ENCODE measurements at regions not wholly inside any gene's neighbourhood (a gene's known extent, or its start where the extent isn't known, plus 50 kb on each side); places are given as distances from the start of the nearest gene placed in this dataset.

- H3K4me3 ChIP-seq, result no peak overlapping the region
- no peaks in the 10 kb centered on the region for H3K27me3 ChIP-seq
- no peak for DNase-seq (ENCODE audit: low read depth in 1 of 2, low spot score in 1 of 2)
- no peaks in the 10 kb centered on the region for H3K4me1 ChIP-seq (ENCODE audit: low read depth)
- H3K27ac ChIP-seq, result no peak overlapping the region
- TF ChIP-seq CTCF (IDR thresholded peaks at IDR 0.05; ENCODE audit: low read depth, low read length), result no peak
- no peaks in the 10 kb centered on the region for H3K9me3 ChIP-seq (ENCODE audit: low read depth)
- no peaks in the 10 kb centered on the region for H3K36me3 ChIP-seq
Observed at GRCh38 chr5:103889500-103890209, 327.1 kb upstream of the NUDT12 start.

GRCh38 chr5:103886826-103887225 is 324.2 kb upstream of the NUDT12 start:
- H3K4me3 ChIP-seq, result no peak overlapping the region
- H3K9me3 ChIP-seq (ENCODE audit: low read depth), result no peaks in the 10 kb centered on the region
- no peaks in the 10 kb centered on the region for H3K27me3 ChIP-seq
- TF ChIP-seq CTCF (IDR thresholded peaks at IDR 0.05; ENCODE audit: low read depth, low read length), result no peak
- no peak overlapping the region for H3K27ac ChIP-seq
- H3K36me3 ChIP-seq, result no peaks in the 10 kb centered on the region
- no peaks in the 10 kb centered on the region for H3K4me1 ChIP-seq (ENCODE audit: low read depth)
- no peak for DNase-seq (ENCODE audit: low read depth in 1 of 2, low spot score in 1 of 2)

GRCh38 chr5:103883143-103883542 is 320.6 kb upstream of the NUDT12 start:
- H3K27ac ChIP-seq, result no peak overlapping the region
- no peak overlapping the region for H3K4me3 ChIP-seq
- H3K4me1 ChIP-seq (ENCODE audit: low read depth), result no peaks in the 10 kb centered on the region
- DNase-seq (ENCODE audit: low read depth in 1 of 2, low spot score in 1 of 2), result no peak
- no peaks in the 10 kb centered on the region for H3K9me3 ChIP-seq (ENCODE audit: low read depth)
- no peaks in the 10 kb centered on the region for H3K36me3 ChIP-seq
- H3K27me3 ChIP-seq, result no peaks in the 10 kb centered on the region
- no peak for TF ChIP-seq CTCF (IDR thresholded peaks at IDR 0.05; ENCODE audit: low read depth, low read length)

GRCh38 chr5:103881560-103881959 is 319.0 kb upstream of the NUDT12 start:
- Histone ChIP-seq H3K36me3 (no peaks in the 10 kb centered on the region), H3K4me1 (ENCODE audit: low read depth) (no peaks in the 10 kb centered on the region), H3K9me3 (ENCODE audit: low read depth) (no peaks in the 10 kb centered on the region), H3K4me3 (no peak overlapping the region), H3K27me3 (no peaks in the 10 kb centered on the region), H3K27ac (no peak overlapping the region)
- no peak for DNase-seq (ENCODE audit: low read depth in 1 of 2, low spot score in 1 of 2)
- TF ChIP-seq CTCF (IDR thresholded peaks at IDR 0.05; ENCODE audit: low read depth, low read length), result no peak

GRCh38 chr5:103867857-103868598 is 305.4 kb upstream of the NUDT12 start:
- DNase-seq (ENCODE audit: low read depth in 1 of 2, low spot score in 1 of 2), result no peak
- no peak overlapping the region for H3K4me3 ChIP-seq
- no peaks in the 10 kb centered on the region for H3K4me1 ChIP-seq (ENCODE audit: low read depth)
- no peaks in the 10 kb centered on the region for H3K9me3 ChIP-seq (ENCODE audit: low read depth)
- no peaks in the 10 kb centered on the region for H3K27me3 ChIP-seq
- no peak overlapping the region for H3K27ac ChIP-seq
- H3K36me3 ChIP-seq, result no peaks in the 10 kb centered on the region
- TF ChIP-seq CTCF (IDR thresholded peaks at IDR 0.05; ENCODE audit: low read depth, low read length), result no peak
